ENCODE measurements at regions not wholly inside any gene's neighbourhood (a gene's known extent, or its start where the extent isn't known, plus 50 kb on each side); places are given as distances from the start of the nearest gene placed in this dataset.

GRCh38 chr12:22969521-22969920, 344.6 kb downstream of the ETNK1 start:
- CTCF ChIA-PET: no interaction called here
- no peak for TF ChIP-seq CTCF (IDR thresholded peaks at IDR 0.05)

GRCh38 chr12:22971247-22971646, 346.3 kb downstream of the ETNK1 start:
- intact Hi-C loops (cut with micrococcal nuclease): no loop called here
- no peak overlapping the region for H3K4me3 Mint-ChIP-seq
- H3K4me1 Mint-ChIP-seq: no peaks in the 10 kb centered on the region
- TF ChIP-seq CTCF (IDR thresholded peaks at IDR 0.05): no peak
- H3K36me3 Mint-ChIP-seq (ENCODE audit: low read depth): no peaks in the 10 kb centered on the region
- H3K9me3 Mint-ChIP-seq: no peaks in the 10 kb centered on the region
- peaks cover 4% of the 10 kb centered on the region for H3K27me3 Mint-ChIP-seq
- CTCF ChIA-PET: no interaction called here
- no peak for DNase-seq
- no peak overlapping the region for H3K27ac Mint-ChIP-seq
- ATAC-seq (ENCODE audit: low read depth): no peak
- POLR2A ChIA-PET: no interaction called here

More at GRCh38 chr12:22969521-22969920, 344.6 kb downstream of the ETNK1 start:
- intact Hi-C loops (cut with micrococcal nuclease): no loop called here
- no peak for DNase-seq
- Mint-ChIP-seq H3K9me3 (no peaks in the 10 kb centered on the region), H3K4me3 (no peak overlapping the region), H3K27me3 (peaks cover 7% of the 10 kb centered on the region), H3K27ac (no peak overlapping the region), H3K4me1 (no peaks in the 10 kb centered on the region), H3K36me3 (ENCODE audit: low read depth) (no peaks in the 10 kb centered on the region)
- POLR2A ChIA-PET: no interaction called here
- ATAC-seq (ENCODE audit: low read depth): no peak

- Mint-ChIP-seq H3K9me3 (no peaks in the 10 kb centered on the region), H3K36me3 (ENCODE audit: low read depth) (no peaks in the 10 kb centered on the region), H3K4me1 (no peaks in the 10 kb centered on the region), H3K27ac (no peak overlapping the region), H3K4me3 (no peak overlapping the region), H3K27me3 (peaks cover 4% of the 10 kb centered on the region)
- no peak for TF ChIP-seq CTCF (IDR thresholded peaks at IDR 0.05)
- ATAC-seq (ENCODE audit: low read depth) (no peak), DNase-seq (no peak)
- CTCF ChIA-PET: no interaction called here
- POLR2A ChIA-PET: no interaction called here
- intact Hi-C loops (cut with micrococcal nuclease): no loop called here
These were observed 346.8 kb downstream of the ETNK1 start for GRCh38 chr12:22971701-22972191.

GRCh38 chr12:22974865-22975264, 349.9 kb downstream of the ETNK1 start:
- intact Hi-C loops (cut with micrococcal nuclease): no loop called here
- peaks cover 4% of the 10 kb centered on the region for H3K27me3 Mint-ChIP-seq
- no peaks in the 10 kb centered on the region for H3K4me1 Mint-ChIP-seq
- no peaks in the 10 kb centered on the region for H3K9me3 Mint-ChIP-seq
- no peak overlapping the region for H3K27ac Mint-ChIP-seq
- ChIA-PET CTCF (interaction anchor here (0.6 kb wide), 1 partner anchor 186 kb away, joined by 3 read pairs; no protein-coding TSS in a partner anchor), POLR2A (no interaction called here)
- H3K36me3 Mint-ChIP-seq (ENCODE audit: low read depth): no peaks in the 10 kb centered on the region
- ATAC-seq (ENCODE audit: low read depth): no peak
- no peak for DNase-seq
- no peak overlapping the region for H3K4me3 Mint-ChIP-seq
- TF ChIP-seq CTCF (IDR thresholded peaks at IDR 0.05): no peak

- Mint-ChIP-seq H3K9me3 (no peaks in the 10 kb centered on the region), H3K36me3 (ENCODE audit: low read depth) (no peaks in the 10 kb centered on the region), H3K4me3 (no peak overlapping the region), H3K4me1 (no peaks in the 10 kb centered on the region), H3K27me3 (peaks cover 4% of the 10 kb centered on the region), H3K27ac (no peak overlapping the region)
- DNase-seq: no peak
- ChIA-PET POLR2A (no interaction called here), CTCF (no interaction called here)
- no peak for ATAC-seq (ENCODE audit: low read depth)
- no peak for TF ChIP-seq CTCF (IDR thresholded peaks at IDR 0.05)
- intact Hi-C loops (cut with micrococcal nuclease): no loop called here
These were observed 354.0 kb downstream of the ETNK1 start for GRCh38 chr12:22978962-22979361.
